ENCODE measurements at regions not wholly inside any gene's neighbourhood (a gene's known extent, or its start where the extent isn't known, plus 50 kb on each side); places are given as distances from the start of the nearest gene placed in this dataset.

DNA sequence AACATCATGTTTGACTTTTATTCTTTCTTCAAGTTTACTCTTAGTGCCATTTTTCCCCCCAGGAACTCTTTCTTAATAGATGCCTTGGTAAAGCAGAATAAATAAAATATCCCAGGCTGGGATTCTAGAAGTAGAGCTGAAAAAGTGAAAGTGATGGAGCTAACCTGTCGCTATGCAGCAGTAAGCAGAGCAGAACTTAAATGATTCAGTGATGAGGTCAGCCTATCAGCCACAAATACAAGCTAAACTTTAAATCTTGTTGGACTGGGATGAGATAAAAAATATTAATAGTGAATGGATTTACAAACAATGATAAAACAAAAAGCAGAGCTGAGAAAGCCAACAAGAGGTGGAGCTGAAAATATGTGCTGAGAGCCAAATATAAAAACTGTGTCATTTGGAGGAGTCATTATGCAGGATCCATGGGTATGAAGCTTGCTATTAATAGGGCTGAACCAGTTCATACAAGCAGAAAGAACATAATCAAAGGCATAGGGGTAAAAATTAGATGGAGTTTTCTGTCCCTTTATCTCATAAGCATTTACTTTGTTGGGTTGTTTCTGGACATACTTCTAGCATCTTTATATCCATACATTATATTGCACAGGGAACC, 877.8 kb downstream of the EPHA7 start:
- Histone ChIP-seq H3K9ac (ENCODE audit: low read depth in 1 of 2, low read length in 2 of 2) (no peak overlapping the region), H3K9me3 (ENCODE audit: control insufficient read depth in 4 of 4, low read length in 3 of 4) (no peaks in the 10 kb centered on the region), H3K27ac (ENCODE audit: low read depth in 1 of 2, low read length in 2 of 2) (no peak overlapping the region), H3K27me3 (ENCODE audit: control insufficient read depth in 4 of 4, insufficient read depth in 4 of 4, low read length in 3 of 4) (no peaks in the 10 kb centered on the region), H3K4me1 (ENCODE audit: control insufficient read depth in 4 of 4, insufficient read depth in 4 of 4, low read length in 3 of 4) (no peaks in the 10 kb centered on the region), H3K4me3 (ENCODE audit: low read depth in 1 of 3, low read length in 3 of 3) (no peak overlapping the region), H3K36me3 (ENCODE audit: control insufficient read depth in 4 of 4, insufficient read depth in 3 of 4, low read depth in 1 of 4, low read length in 3 of 4) (no peaks in the 10 kb centered on the region)
- TF ChIP-seq REST (IDR thresholded peaks at IDR 0.05) (no peak), HNF4A (conservative IDR thresholded peaks at IDR 0.05) (no peak), CTCF (IDR thresholded peaks at IDR 0.05; ENCODE audit: low read depth, low read length, missing input control) (no peak), HNF4G (IDR thresholded peaks at IDR 0.05) (no peak), SP1 (IDR thresholded peaks at IDR 0.05) (no peak), EGR1 (IDR thresholded peaks at IDR 0.05; ENCODE audit: low read depth in 2 of 2) (no peak), FOXA1 (IDR thresholded peaks at IDR 0.05) (no peak), GABPA (IDR thresholded peaks at IDR 0.05 in 1 of 2, conservative IDR thresholded peaks at IDR 0.05 in 1 of 2) (no peak), JUND (IDR thresholded peaks at IDR 0.05) (no peak), YY1 (IDR thresholded peaks at IDR 0.05) (no peak)
- TF ChIP-seq, protein P1, sequence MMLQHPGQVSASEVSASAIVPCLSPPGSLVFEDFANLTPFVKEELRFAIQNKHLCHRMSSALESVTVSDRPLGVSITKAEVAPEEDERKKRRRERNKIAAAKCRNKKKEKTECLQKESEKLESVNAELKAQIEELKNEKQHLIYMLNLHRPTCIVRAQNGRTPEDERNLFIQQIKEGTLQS (IDR thresholded peaks at IDR 0.05), result no peak
- TF ChIP-seq, protein P2, sequence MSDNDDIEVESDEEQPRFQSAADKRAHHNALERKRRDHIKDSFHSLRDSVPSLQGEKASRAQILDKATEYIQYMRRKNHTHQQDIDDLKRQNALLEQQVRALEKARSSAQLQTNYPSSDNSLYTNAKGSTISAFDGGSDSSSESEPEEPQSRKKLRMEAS (IDR thresholded peaks at IDR 0.05), result no peak
- no peak for DNase-seq (ENCODE audit: low spot score)
- 81% methylated on average over 1 of the region's 1 CpG for WGBS

DNA sequence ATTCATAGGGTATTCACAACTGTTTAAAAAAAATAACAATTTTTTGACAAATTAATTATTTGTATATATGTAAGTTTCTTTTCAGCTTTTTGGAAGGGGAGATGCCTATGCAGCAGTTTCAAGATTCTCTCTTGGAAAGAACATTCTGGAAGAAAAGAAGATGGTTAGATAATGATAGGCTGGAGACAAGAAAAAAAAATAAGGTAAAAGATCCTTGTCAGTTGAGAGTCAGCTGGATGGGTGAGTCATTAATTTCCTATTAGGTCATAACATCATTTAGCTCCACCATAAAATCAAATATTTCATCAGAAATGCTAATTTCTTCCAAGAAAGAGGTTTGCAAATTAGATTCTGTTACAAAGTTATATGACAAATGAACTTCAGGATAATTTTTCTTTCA, 880.4 kb downstream of the EPHA7 start:
- no peaks in the 10 kb centered on the region for H3K27me3 ChIP-seq (ENCODE audit: control insufficient read depth in 4 of 4, insufficient read depth in 4 of 4, low read length in 3 of 4)
- H3K9ac ChIP-seq (ENCODE audit: low read depth in 1 of 2, low read length in 2 of 2), result no peak overlapping the region
- no peak for DNase-seq (ENCODE audit: low spot score)
- no peaks in the 10 kb centered on the region for H3K4me1 ChIP-seq (ENCODE audit: control insufficient read depth in 4 of 4, insufficient read depth in 4 of 4, low read length in 3 of 4)
- H3K27ac ChIP-seq (ENCODE audit: low read depth in 1 of 2, low read length in 2 of 2), result no peak overlapping the region
- H3K9me3 ChIP-seq (ENCODE audit: control insufficient read depth in 4 of 4, low read length in 3 of 4), result no peaks in the 10 kb centered on the region
- no peak overlapping the region for H3K4me3 ChIP-seq (ENCODE audit: low read depth in 1 of 3, low read length in 3 of 3)
- no peaks in the 10 kb centered on the region for H3K36me3 ChIP-seq (ENCODE audit: control insufficient read depth in 4 of 4, insufficient read depth in 3 of 4, low read depth in 1 of 4, low read length in 3 of 4)
- TF ChIP-seq RXRA (IDR thresholded peaks at IDR 0.05), result no peak
- TF ChIP-seq TAF1 (conservative IDR thresholded peaks at IDR 0.05), result no peak
- TF ChIP-seq CTCF (IDR thresholded peaks at IDR 0.05; ENCODE audit: low read depth, low read length, missing input control), result no peak
- TF ChIP-seq, protein P2 (IDR thresholded peaks at IDR 0.05), result no peak
- TF ChIP-seq GABPA (IDR thresholded peaks at IDR 0.05 in 1 of 2, conservative IDR thresholded peaks at IDR 0.05 in 1 of 2), result no peak
- TF ChIP-seq REST (IDR thresholded peaks at IDR 0.05), result no peak
- no peak for TF ChIP-seq YY1 (IDR thresholded peaks at IDR 0.05)
- TF ChIP-seq ZBTB33 (IDR thresholded peaks at IDR 0.05), result no peak
- TF ChIP-seq HNF4G (IDR thresholded peaks at IDR 0.05), result no peak
- TF ChIP-seq HNF4A (conservative IDR thresholded peaks at IDR 0.05), result no peak
- no peak for TF ChIP-seq FOXA1 (IDR thresholded peaks at IDR 0.05)
- no peak for TF ChIP-seq JUND (IDR thresholded peaks at IDR 0.05)
- TF ChIP-seq FOXA2 (IDR thresholded peaks at IDR 0.05), result no peak
- TF ChIP-seq SP1 (IDR thresholded peaks at IDR 0.05), result no peak

Data from liver (tissue), 8 donors.